HEK293 (cell line): ENCODE measurements at regions not wholly inside any gene's neighbourhood (a gene's known extent, or its start where the extent isn't known, plus 50 kb on each side); places are given as distances from the start of the nearest gene placed in this dataset.

Experiments used
- SP7 ChIP-seq: fragments of 450-650 bp; formaldehyde crosslinking; IDR thresholded peaks from 2 replicates; pipeline ENCODE4 v1.5.1; 2016; ENCODE audit warnings: missing biosample characterization, missing genetic modification characterization
- ZFP69B ChIP-seq: fragments of 450-650 bp; formaldehyde crosslinking; IDR thresholded peaks from 2 replicates; pipeline ENCODE4 v1.5.1; 2016; ENCODE audit warnings: missing biosample characterization, missing genetic modification characterization
- ZNF114 ChIP-seq: fragments of 450-650 bp; formaldehyde crosslinking; IDR thresholded peaks from 2 replicates; pipeline ENCODE4 v1.5.0; 2017; ENCODE audit warnings: missing biosample characterization, missing genetic modification characterization
- ZNF24 ChIP-seq: fragments of 450-650 bp; formaldehyde crosslinking; IDR thresholded peaks from 2 replicates; pipeline ENCODE4 v1.5.1; 2016; ENCODE audit warnings: missing biosample characterization, missing genetic modification characterization
- ZNF274 ChIP-seq, 2 experiments: fragments of 200-500 bp in 1 of 2; fragments of 450-650 bp in 1 of 2; sonication (Bioruptor generic) in 1 of 2; formaldehyde crosslinking in 1 of 2; IDR thresholded peaks; 2 replicates each; pipeline versions ENCODE4 v1.5.1 to v1.6.1; 2014 to 2016; ENCODE audit warnings: borderline replicate concordance in 1 of 2, inconsistent platforms in 1 of 2, low read length in 1 of 2, missing biosample characterization in 1 of 2, missing genetic modification characterization in 1 of 2
- ZNF341 ChIP-seq: fragments of 450-650 bp; formaldehyde crosslinking; IDR thresholded peaks from 2 replicates; pipeline ENCODE4; 2016; ENCODE audit warnings: low read depth, missing biosample characterization, missing genetic modification characterization
- ZNF544 ChIP-seq: fragments of 450-650 bp; formaldehyde crosslinking; IDR thresholded peaks from 2 replicates; pipeline ENCODE4 v1.5.0; 2017; ENCODE audit warnings: missing biosample characterization, missing genetic modification characterization
- TF ChIP-seq, protein P1 (sequence below): fragments of 450-650 bp; formaldehyde crosslinking; IDR thresholded peaks from 2 replicates; pipeline ENCODE4 v1.5.1; 2016; ENCODE audit warnings: missing biosample characterization, missing genetic modification characterization
- TF ChIP-seq, protein P2 (sequence below): fragments of 450-650 bp; formaldehyde crosslinking; IDR thresholded peaks from 2 replicates; pipeline ENCODE4 v1.5.1; 2016; ENCODE audit warnings: missing biosample characterization, missing genetic modification characterization
- TF ChIP-seq, protein P3 (sequence below): fragments of 450-650 bp; formaldehyde crosslinking; IDR thresholded peaks from 2 replicates; pipeline ENCODE4 v1.5.1; 2016; ENCODE audit warnings: missing biosample characterization, missing genetic modification characterization, low read depth
- TF ChIP-seq, protein P4 (sequence below): fragments of 450-650 bp; formaldehyde crosslinking; IDR thresholded peaks from 2 replicates; pipeline ENCODE4 v1.5.1; 2016; ENCODE audit warnings: missing biosample characterization, missing genetic modification characterization

DNA sequence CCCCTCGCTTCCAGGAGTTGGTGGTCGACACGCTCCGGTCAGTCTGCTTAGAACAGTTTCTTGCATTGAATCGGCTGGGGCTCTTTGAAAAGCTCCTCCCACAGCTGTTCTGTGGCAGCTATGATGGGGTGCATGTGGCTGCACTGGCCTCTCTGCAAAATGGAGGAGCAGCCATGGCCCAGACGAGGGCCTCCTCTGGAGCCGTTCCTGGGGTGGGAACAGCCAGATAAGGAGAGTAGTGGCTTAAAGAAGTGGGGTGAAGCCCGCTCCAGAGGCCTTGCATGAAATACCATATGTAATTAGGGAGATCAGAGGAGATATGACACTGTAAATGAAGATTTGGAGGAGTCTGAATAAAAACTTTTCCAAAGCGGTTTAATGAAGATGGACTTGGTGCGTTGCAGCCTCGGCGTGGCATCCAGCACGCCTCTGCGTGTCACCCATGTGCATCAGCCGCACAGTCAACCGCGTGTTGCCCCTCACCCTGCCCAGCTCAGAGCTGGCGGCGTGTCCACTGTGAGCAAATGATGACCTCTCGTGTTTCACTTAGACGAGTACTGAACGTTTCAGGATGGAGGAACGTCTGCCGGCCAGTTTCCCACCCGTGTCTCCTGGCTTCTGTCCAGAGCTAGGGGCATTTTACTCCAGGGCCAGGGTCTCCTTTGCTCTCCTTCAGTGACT lies 199.2 kb downstream of the TEX29 start:
- TF ChIP-seq, protein P1, sequence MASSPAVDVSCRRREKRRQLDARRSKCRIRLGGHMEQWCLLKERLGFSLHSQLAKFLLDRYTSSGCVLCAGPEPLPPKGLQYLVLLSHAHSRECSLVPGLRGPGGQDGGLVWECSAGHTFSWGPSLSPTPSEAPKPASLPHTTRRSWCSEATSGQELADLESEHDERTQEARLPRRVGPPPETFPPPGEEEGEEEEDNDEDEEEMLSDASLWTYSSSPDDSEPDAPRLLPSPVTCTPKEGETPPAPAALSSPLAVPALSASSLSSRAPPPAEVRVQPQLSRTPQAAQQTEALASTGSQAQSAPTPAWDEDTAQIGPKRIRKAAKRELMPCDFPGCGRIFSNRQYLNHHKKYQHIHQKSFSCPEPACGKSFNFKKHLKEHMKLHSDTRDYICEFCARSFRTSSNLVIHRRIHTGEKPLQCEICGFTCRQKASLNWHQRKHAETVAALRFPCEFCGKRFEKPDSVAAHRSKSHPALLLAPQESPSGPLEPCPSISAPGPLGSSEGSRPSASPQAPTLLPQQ (tag by site-specific recombination): no peak
- TF ChIP-seq ZNF24 (tag by site-specific recombination) (no peak), ZNF274 (IDR thresholded peaks at IDR 0.05; ENCODE audit: low read length) (no peak), ZNF274 (tag by site-specific recombination; IDR thresholded peaks at IDR 0.05; ENCODE audit: borderline replicate concordance) (no peak), ZNF544 (tag by site-specific recombination) (no peak), ZNF114 (tag by site-specific recombination) (no peak), ZNF341 (no peak), SP7 (no peak), ZFP69B (no peak)
- TF ChIP-seq, protein P2, sequence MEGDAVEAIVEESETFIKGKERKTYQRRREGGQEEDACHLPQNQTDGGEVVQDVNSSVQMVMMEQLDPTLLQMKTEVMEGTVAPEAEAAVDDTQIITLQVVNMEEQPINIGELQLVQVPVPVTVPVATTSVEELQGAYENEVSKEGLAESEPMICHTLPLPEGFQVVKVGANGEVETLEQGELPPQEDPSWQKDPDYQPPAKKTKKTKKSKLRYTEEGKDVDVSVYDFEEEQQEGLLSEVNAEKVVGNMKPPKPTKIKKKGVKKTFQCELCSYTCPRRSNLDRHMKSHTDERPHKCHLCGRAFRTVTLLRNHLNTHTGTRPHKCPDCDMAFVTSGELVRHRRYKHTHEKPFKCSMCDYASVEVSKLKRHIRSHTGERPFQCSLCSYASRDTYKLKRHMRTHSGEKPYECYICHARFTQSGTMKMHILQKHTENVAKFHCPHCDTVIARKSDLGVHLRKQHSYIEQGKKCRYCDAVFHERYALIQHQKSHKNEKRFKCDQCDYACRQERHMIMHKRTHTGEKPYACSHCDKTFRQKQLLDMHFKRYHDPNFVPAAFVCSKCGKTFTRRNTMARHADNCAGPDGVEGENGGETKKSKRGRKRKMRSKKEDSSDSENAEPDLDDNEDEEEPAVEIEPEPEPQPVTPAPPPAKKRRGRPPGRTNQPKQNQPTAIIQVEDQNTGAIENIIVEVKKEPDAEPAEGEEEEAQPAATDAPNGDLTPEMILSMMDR (tag by site-specific recombination): no peak
- TF ChIP-seq, protein P3, sequence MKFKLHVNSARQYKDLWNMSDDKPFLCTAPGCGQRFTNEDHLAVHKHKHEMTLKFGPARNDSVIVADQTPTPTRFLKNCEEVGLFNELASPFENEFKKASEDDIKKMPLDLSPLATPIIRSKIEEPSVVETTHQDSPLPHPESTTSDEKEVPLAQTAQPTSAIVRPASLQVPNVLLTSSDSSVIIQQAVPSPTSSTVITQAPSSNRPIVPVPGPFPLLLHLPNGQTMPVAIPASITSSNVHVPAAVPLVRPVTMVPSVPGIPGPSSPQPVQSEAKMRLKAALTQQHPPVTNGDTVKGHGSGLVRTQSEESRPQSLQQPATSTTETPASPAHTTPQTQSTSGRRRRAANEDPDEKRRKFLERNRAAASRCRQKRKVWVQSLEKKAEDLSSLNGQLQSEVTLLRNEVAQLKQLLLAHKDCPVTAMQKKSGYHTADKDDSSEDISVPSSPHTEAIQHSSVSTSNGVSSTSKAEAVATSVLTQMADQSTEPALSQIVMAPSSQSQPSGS: no peak
- TF ChIP-seq, protein P4, sequence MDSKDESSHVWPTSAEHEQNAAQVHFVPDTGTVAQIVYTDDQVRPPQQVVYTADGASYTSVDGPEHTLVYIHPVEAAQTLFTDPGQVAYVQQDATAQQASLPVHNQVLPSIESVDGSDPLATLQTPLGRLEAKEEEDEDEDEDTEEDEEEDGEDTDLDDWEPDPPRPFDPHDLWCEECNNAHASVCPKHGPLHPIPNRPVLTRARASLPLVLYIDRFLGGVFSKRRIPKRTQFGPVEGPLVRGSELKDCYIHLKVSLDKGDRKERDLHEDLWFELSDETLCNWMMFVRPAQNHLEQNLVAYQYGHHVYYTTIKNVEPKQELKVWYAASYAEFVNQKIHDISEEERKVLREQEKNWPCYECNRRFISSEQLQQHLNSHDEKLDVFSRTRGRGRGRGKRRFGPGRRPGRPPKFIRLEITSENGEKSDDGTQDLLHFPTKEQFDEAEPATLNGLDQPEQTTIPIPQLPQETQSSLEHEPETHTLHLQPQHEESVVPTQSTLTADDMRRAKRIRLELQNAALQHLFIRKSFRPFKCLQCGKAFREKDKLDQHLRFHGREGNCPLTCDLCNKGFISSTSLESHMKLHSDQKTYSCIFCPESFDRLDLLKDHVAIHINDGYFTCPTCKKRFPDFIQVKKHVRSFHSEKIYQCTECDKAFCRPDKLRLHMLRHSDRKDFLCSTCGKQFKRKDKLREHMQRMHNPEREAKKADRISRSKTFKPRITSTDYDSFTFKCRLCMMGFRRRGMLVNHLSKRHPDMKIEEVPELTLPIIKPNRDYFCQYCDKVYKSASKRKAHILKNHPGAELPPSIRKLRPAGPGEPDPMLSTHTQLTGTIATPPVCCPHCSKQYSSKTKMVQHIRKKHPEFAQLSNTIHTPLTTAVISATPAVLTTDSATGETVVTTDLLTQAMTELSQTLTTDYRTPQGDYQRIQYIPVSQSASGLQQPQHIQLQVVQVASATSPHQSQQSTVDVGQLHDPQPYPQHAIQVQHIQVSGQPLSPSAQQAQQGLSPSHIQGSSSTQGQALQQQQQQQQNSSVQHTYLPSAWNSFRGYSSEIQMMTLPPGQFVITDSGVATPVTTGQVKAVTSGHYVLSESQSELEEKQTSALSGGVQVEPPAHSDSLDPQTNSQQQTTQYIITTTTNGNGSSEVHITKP (tag by site-specific recombination): no peak
